GM19438 (cell line): ENCODE measurements at regions not wholly inside any gene's neighbourhood (a gene's known extent, or its start where the extent isn't known, plus 50 kb on each side); places are given as distances from the start of the nearest gene placed in this dataset.
"Not testable (repeated sequence)": the region's sequence is repeated elsewhere in the genome, so short reads cannot be mapped to it uniquely, and the experiment has no call there.

Experiments
- ATAC-seq: cut with Tn5 transposase; IDR thresholded peaks from one replicate; pipeline ENCODE4 v1.9.1; 2021; ENCODE audit warnings: low read depth; ENCODE audit not compliant: unreplicated experiment

- ATAC-seq, result no peak
Measured at GRCh38 chr1:80534606-80535360, 1266.0 kb upstream of the ADGRL2 start.

GRCh38 chr1:80533775-80534334 is 1266.9 kb upstream of the ADGRL2 start:
- ATAC-seq, result no peak

GRCh38 chr1:80533093-80533492 is 1267.6 kb upstream of the ADGRL2 start:
- ATAC-seq, result no peak

GRCh38 chr1:80531182-80531581 is 1269.6 kb upstream of the ADGRL2 start:
- no peak for ATAC-seq

- no peak for ATAC-seq
Measured at GRCh38 chr1:80529546-80529945, 1271.2 kb upstream of the ADGRL2 start.

GRCh38 chr1:80523861-80524260 is 1276.9 kb upstream of the ADGRL2 start:
- ATAC-seq, result no peak

- ATAC-seq, result not testable (repeated sequence)
Measured at GRCh38 chr1:80523071-80523470, 1277.7 kb upstream of the ADGRL2 start.

- no peak for ATAC-seq
Measured at GRCh38 chr1:80520949-80521348, 1279.8 kb upstream of the ADGRL2 start.

- no peak for ATAC-seq
Measured at GRCh38 chr1:80517062-80517461, 1283.7 kb upstream of the ADGRL2 start.

- no peak for ATAC-seq
Measured at GRCh38 chr1:80509965-80510522, 1290.7 kb upstream of the ADGRL2 start.

GRCh38 chr1:80506216-80506615 is 1294.5 kb upstream of the ADGRL2 start:
- ATAC-seq, result no peak

- no peak for ATAC-seq
Measured at GRCh38 chr1:80498673-80499072, 1302.1 kb upstream of the ADGRL2 start.

GRCh38 chr1:80495806-80496205 is 1304.9 kb upstream of the ADGRL2 start:
- ATAC-seq, result no peak

GRCh38 chr1:80472145-80472544 is 1328.6 kb upstream of the ADGRL2 start:
- ATAC-seq, result no peak

- ATAC-seq, result no peak
Measured at GRCh38 chr1:80468356-80468755, 1332.4 kb upstream of the ADGRL2 start.

GRCh38 chr1:80462006-80462405 is 1338.7 kb upstream of the ADGRL2 start:
- ATAC-seq, result no peak

- ATAC-seq, result no peak
Measured at GRCh38 chr1:80457409-80457808, 1343.3 kb upstream of the ADGRL2 start.

- no peak for ATAC-seq
Measured at GRCh38 chr1:80453775-80454174, 1347.0 kb upstream of the ADGRL2 start.

GRCh38 chr1:80450711-80451110 is 1350.0 kb upstream of the ADGRL2 start:
- ATAC-seq, result no peak

GRCh38 chr1:80448081-80448480 is 1352.7 kb upstream of the ADGRL2 start:
- ATAC-seq, result no peak

- no peak for ATAC-seq
Measured at GRCh38 chr1:80447526-80447925, 1353.2 kb upstream of the ADGRL2 start.

- ATAC-seq, result no peak
Measured at GRCh38 chr1:80445033-80445432, 1355.7 kb upstream of the ADGRL2 start.
